Kidney (tissue), 13 donors: ENCODE measurements at regions not wholly inside any gene's neighbourhood (a gene's known extent, or its start where the extent isn't known, plus 50 kb on each side); places are given as distances from the start of the nearest gene placed in this dataset.
A peak's percentile ranks its signal among the peaks of the same experiment; 100 is the strongest.

ENCODE experiments used
- DNase-seq, 5 donors: peaks; one replicate each; pipeline ENCODE4 v3.0.0-alpha.2; 2013 to 2020
- FAIRE-seq: peaks from 2 replicates; lab custom pipeline; 2012; peaks lifted over from hg19 to GRCh38; lab: Jason Lieb, UNC
- H3K27ac ChIP-seq, 2 donors: one replicate each; pipeline ENCODE4 v1.7.0; 2013; ENCODE audit warnings: low read depth in 2 of 2, low read length in 2 of 2, inconsistent platforms in 1 of 2
- H3K27me3 ChIP-seq: one replicate; pipeline ENCODE4 v1.7.1; 2013; ENCODE audit warnings: low read length, inconsistent platforms; ENCODE audit not compliant: control insufficient read depth, insufficient read depth
- H3K36me3 ChIP-seq, 3 donors: one replicate each; pipeline versions ENCODE4 v1.7.0 to v1.7.1; 2013; ENCODE audit warnings: low read length in 3 of 3, control low read depth in 1 of 3, inconsistent platforms in 1 of 3; ENCODE audit not compliant: insufficient read depth in 3 of 3, control insufficient read depth in 2 of 3
- H3K4me1 ChIP-seq, 3 donors: one replicate each; pipeline versions ENCODE4 v1.7.0 to v1.7.1; 2013; ENCODE audit warnings: low read length in 3 of 3, inconsistent platforms in 1 of 3, low read depth in 1 of 3; ENCODE audit not compliant: control insufficient read depth in 2 of 3, insufficient read depth in 2 of 3
- H3K4me3 ChIP-seq, 3 donors: one replicate each; pipeline versions ENCODE4 v1.7.0 to v1.8.1; 2013; ENCODE audit warnings: low read length in 3 of 3, control low read depth in 1 of 3, inconsistent platforms in 1 of 3
- H3K9ac ChIP-seq, 3 donors: one replicate each; pipeline versions ENCODE4 v1.7.0 to v1.7.1; 2013; ENCODE audit warnings: low read length in 3 of 3, control low read depth in 1 of 3, inconsistent platforms in 1 of 3
- H3K9me3 ChIP-seq, 3 donors: one replicate each; pipeline versions ENCODE4 v1.7.0 to v1.7.1; 2013; ENCODE audit warnings: low read length in 3 of 3, control low read depth in 1 of 3, inconsistent platforms in 1 of 3; ENCODE audit not compliant: control insufficient read depth in 2 of 3, insufficient read depth in 1 of 3
- CTCF ChIP-seq: IDR thresholded peaks from 3 replicates; pipeline ENCODE4 v1.5.1; 2012; ENCODE audit warnings: mild to moderate bottlenecking, moderate library complexity, borderline replicate concordance; ENCODE audit not compliant: insufficient read depth; ENCODE audit errors: extremely low read depth
- intact Hi-C: fragments of 100-400 bp; cut with DNase I; formaldehyde crosslinking; loops from one replicate; pipeline ENCODE4 v1.11.1; 2022
- donor health status: control.
- donor health status: control.
- donor health status: control.
- donor health status: control.
- donor health status: control.
- donor health status: DM: yes; HTN: yes; CAD: no.
- donor health status: Normal renal cell carcinoma (clear cell type).

DNA sequence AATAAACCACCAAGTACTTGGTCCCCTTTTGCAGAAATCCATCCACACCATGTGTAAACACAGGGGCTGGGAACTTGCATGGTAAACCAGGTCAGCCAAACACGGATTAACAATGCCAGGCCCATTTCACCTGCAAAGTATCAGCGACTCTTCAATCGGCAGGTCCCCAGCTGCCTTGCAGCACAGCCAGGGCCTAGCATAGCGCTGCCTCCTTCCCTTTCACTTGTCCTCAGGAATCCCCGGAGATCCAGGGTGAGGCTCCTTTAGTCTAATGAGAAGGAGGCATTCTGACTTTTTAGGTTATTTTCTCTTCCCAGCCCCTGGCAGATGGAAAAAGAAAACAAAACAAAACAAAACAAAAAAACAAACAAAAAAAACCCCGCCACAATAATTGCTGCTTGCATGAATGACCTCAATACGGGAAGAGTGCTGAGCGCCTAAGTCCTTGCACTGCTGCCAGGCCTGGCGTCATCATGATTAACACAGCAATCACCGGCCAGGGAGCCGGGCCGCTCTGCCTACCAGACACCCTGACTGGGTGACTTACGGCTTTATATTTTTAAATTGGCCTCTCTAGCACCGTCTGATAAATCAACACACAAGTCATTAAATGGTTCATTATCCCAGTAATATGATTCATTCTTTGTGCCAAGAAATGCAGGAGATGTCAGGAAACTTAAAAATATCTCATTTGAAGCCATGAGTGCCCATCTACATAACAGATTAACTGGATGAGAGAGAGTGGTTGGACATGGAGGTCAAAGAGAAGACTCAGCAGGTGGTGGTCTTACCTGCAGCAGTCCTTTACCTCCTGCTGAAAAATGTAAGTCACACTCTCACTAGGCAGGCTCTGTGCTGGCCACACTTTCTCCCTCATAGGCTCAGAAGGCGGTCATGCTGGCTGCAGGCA lies 692.7 kb downstream of the UQCRFS1 start:
- no peak overlapping the region for H3K9ac ChIP-seq
- H3K4me3 ChIP-seq: no peak overlapping the region
- no peaks in the 10 kb centered on the region for H3K9me3 ChIP-seq
- no peak overlapping the region for H3K27ac ChIP-seq
- H3K4me1 ChIP-seq: no peaks in the 10 kb centered on the region
- no peaks in the 10 kb centered on the region for H3K27me3 ChIP-seq
- H3K36me3 ChIP-seq: no peaks in the 10 kb centered on the region
- intact Hi-C loops: no loop called here
- FAIRE-seq (no peak), DNase-seq (peak in 3 of 5 donors; percentile 46 to 57 (median 47))
- TF ChIP-seq CTCF: no peak

- Histone ChIP-seq H3K4me3 (no peak overlapping the region), H3K27ac (no peak overlapping the region), H3K36me3 (no peaks in the 10 kb centered on the region), H3K27me3 (no peaks in the 10 kb centered on the region), H3K9ac (no peak overlapping the region), H3K4me1 (no peaks in the 10 kb centered on the region), H3K9me3 (no peaks in the 10 kb centered on the region)
- DNase-seq (no peak), FAIRE-seq (no peak)
- no peak for TF ChIP-seq CTCF
- intact Hi-C loops: no loop called here
Observed at GRCh38 chr19:28519218-28519779, 693.7 kb downstream of the UQCRFS1 start.

DNA sequence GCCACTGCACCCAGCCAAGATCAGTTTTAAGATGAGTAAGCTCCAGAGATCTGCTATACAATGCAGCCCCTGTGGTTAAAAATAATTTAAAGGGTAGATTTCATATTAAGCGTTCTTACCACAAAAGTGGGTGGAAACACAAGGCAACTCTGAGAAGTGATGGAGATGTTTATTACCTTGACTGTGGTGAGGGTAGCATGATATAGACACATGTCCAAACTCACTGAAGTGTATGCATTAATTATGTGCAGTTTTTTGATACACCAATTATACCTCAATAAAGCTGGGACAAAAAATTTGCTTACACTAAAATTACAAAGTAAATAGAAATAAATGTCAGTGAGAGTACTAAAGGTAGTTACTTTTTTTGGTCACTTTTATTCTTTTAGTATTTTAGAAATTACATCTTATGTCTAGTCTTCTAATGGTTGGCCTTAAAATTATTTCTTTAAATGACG lies 696.5 kb downstream of the UQCRFS1 start:
- Histone ChIP-seq H3K4me3 (no peak overlapping the region), H3K4me1 (no peaks in the 10 kb centered on the region), H3K9ac (no peak overlapping the region), H3K9me3 (no peaks in the 10 kb centered on the region), H3K27ac (no peak overlapping the region), H3K36me3 (no peaks in the 10 kb centered on the region), H3K27me3 (no peaks in the 10 kb centered on the region)
- intact Hi-C loops: no loop called here
- TF ChIP-seq CTCF: no peak
- DNase-seq: no peak
- FAIRE-seq: no peak
